Prostate gland (tissue), 2 donors: ENCODE measurements at regions not wholly inside any gene's neighbourhood (a gene's known extent, or its start where the extent isn't known, plus 50 kb on each side); places are given as distances from the start of the nearest gene placed in this dataset.

Experiments used
- CTCF ChIP-seq, 4 experiments: fragments of 200-600 bp in 2 of 4; fragments of 450-650 bp in 2 of 4; sonication (generic) in 2 of 4; IDR thresholded peaks; 1 replicate in 3 of 4; 2 replicates in 1 of 4; pipeline ENCODE4 v1.5.1; 2016 to 2019; ENCODE audit warnings: antibody characterized with exemption in 4 of 4, mild to moderate bottlenecking in 2 of 4, moderate library complexity in 2 of 4
- POLR2A ChIP-seq: fragments of 450-650 bp; IDR thresholded peaks from one replicate; pipeline ENCODE4 v1.6.1; 2016; ENCODE audit warnings: antibody characterized with exemption, mild to moderate bottlenecking
- POLR2AphosphoS5 ChIP-seq: sonication (generic); formaldehyde crosslinking; IDR thresholded peaks from one replicate; pipeline ENCODE4 v1.6.1; 2017; ENCODE audit warnings: antibody characterized with exemption

GRCh38 chr16:9203956-9204355 is 112.5 kb downstream of the HAPSTR1 start:
- TF ChIP-seq POLR2A (no peak), CTCF (IDR thresholded peaks at IDR 0.05) (no peak), POLR2AphosphoS5 (no peak)
